ENCODE measurements at regions not wholly inside any gene's neighbourhood (a gene's known extent, or its start where the extent isn't known, plus 50 kb on each side); places are given as distances from the start of the nearest gene placed in this dataset.

GRCh38 chr1:80066060-80066459 is 1059.5 kb upstream of the ADGRL4 start:
- Histone ChIP-seq H3K9me3 (no peaks in the 10 kb centered on the region), H3K27ac (no peak overlapping the region)
- ATAC-seq, result no peak

GRCh38 chr1:80064524-80064923 is 1058.0 kb upstream of the ADGRL4 start:
- no peaks in the 10 kb centered on the region for H3K36me3 ChIP-seq
- no peaks in the 10 kb centered on the region for H3K27me3 ChIP-seq
- WGBS (ENCODE audit: insufficient coverage, low coverage, low lambda C conversion rate, missing lambda C conversion rate), result 62% methylated on average over 2 of the region's 2 CpGs
- intact Hi-C loops (cut with DNase I), result no loop called here
- DNase-seq, result no peak
- no peaks in the 10 kb centered on the region for H3K9me3 ChIP-seq
- H3K27ac ChIP-seq, result no peak overlapping the region
- ATAC-seq, result no peak
- no peaks in the 10 kb centered on the region for H3K4me1 ChIP-seq
- TF ChIP-seq POLR2A (IDR thresholded peaks at IDR 0.05) (no peak), CTCF (IDR thresholded peaks at IDR 0.05) (no peak)
- no peak overlapping the region for H3K4me3 ChIP-seq

More at GRCh38 chr1:80066060-80066459, 1059.5 kb upstream of the ADGRL4 start:
- TF ChIP-seq CTCF (IDR thresholded peaks at IDR 0.05) (no peak), POLR2A (IDR thresholded peaks at IDR 0.05) (no peak)
- 31% methylated on average over 2 of the region's 2 CpGs for WGBS (ENCODE audit: insufficient coverage, low coverage, low lambda C conversion rate, missing lambda C conversion rate)
- H3K4me3 ChIP-seq, result no peak overlapping the region
- intact Hi-C loops (cut with DNase I), result no loop called here
- H3K4me1 ChIP-seq, result no peaks in the 10 kb centered on the region
- no peak for DNase-seq
- no peaks in the 10 kb centered on the region for H3K36me3 ChIP-seq
- H3K27me3 ChIP-seq, result no peaks in the 10 kb centered on the region

GRCh38 chr1:80059940-80060339 is 1053.4 kb upstream of the ADGRL4 start:
- 56% methylated on average over 4 of the region's 4 CpGs for WGBS (ENCODE audit: insufficient coverage, low coverage, low lambda C conversion rate, missing lambda C conversion rate)

GRCh38 chr1:80056179-80056578 is 1049.6 kb upstream of the ADGRL4 start:
- ATAC-seq (no peak), DNase-seq (no peak)
- Histone ChIP-seq H3K4me3 (no peak overlapping the region), H3K27ac (no peak overlapping the region), H3K36me3 (no peaks in the 10 kb centered on the region), H3K9me3 (no peaks in the 10 kb centered on the region), H3K27me3 (no peaks in the 10 kb centered on the region), H3K4me1 (peaks cover 0 to 2% (median 0%) of the 10 kb centered on the region in 4 donors)
- intact Hi-C loops (cut with DNase I), result no loop called here
- no peak for TF ChIP-seq POLR2A (IDR thresholded peaks at IDR 0.05)
- TF ChIP-seq CTCF (IDR thresholded peaks at IDR 0.05), result no peak

More at GRCh38 chr1:80059940-80060339, 1053.4 kb upstream of the ADGRL4 start:
- TF ChIP-seq CTCF (IDR thresholded peaks at IDR 0.05), result no peak
- no peaks in the 10 kb centered on the region for H3K36me3 ChIP-seq
- DNase-seq (no peak), ATAC-seq (no peak)
- no peak overlapping the region for H3K27ac ChIP-seq
- H3K4me3 ChIP-seq, result no peak overlapping the region
- no peaks in the 10 kb centered on the region for H3K27me3 ChIP-seq
- intact Hi-C loops (cut with DNase I), result no loop called here
- H3K9me3 ChIP-seq, result no peaks in the 10 kb centered on the region
- H3K4me1 ChIP-seq, result peaks cover 0 to 2% (median 0%) of the 10 kb centered on the region in 4 donors

- H3K4me1 ChIP-seq, result peaks cover 0 to 2% (median 0%) of the 10 kb centered on the region in 4 donors
- no peak for ATAC-seq
- 75% methylated on average over 6 of the region's 7 CpGs for WGBS (ENCODE audit: insufficient coverage, low coverage, low lambda C conversion rate, missing lambda C conversion rate)
- no peaks in the 10 kb centered on the region for H3K9me3 ChIP-seq
- intact Hi-C loops (cut with DNase I), result no loop called here
- TF ChIP-seq POLR2A (IDR thresholded peaks at IDR 0.05) (no peak), CTCF (IDR thresholded peaks at IDR 0.05) (no peak)
- H3K4me3 ChIP-seq, result no peak overlapping the region
- H3K27ac ChIP-seq, result no peak overlapping the region
- no peak for DNase-seq
- H3K36me3 ChIP-seq, result no peaks in the 10 kb centered on the region
- no peaks in the 10 kb centered on the region for H3K27me3 ChIP-seq
These were observed 1047.6 kb upstream of the ADGRL4 start for GRCh38 chr1:80054129-80054528.

Data from right lobe of liver (tissue), 6 donors.